ENCODE measurements at regions not wholly inside any gene's neighbourhood (a gene's known extent, or its start where the extent isn't known, plus 50 kb on each side); places are given as distances from the start of the nearest gene placed in this dataset.

DNA sequence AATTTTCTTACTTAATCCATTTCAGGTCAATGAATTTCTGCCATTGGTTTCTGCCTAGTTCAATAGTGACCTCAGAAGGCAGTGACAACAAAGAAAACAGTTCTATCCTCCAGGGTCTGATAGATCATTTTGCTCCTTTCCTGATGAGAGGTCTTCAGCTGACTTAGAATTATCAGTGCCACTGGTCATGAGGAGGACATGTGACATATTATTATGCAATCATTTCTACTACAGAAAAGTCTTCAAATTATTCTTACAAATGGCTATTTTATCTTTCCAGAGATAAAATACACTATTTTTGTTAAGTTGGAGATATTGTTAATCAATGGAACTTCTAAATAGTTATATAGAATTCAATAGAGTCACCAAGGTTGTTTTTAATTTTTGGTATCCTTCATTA is 360.0 kb upstream of the GALNT5 start:
- TF ChIP-seq PATZ1 (CRISPR knock-in tag; IDR thresholded peaks at IDR 0.05; ENCODE audit: borderline replicate concordance) (no peak), PPARA (CRISPR knock-in tag; IDR thresholded peaks at IDR 0.05; ENCODE audit: borderline replicate concordance) (no peak), CREB5 (CRISPR knock-in tag; IDR thresholded peaks at IDR 0.05; ENCODE audit: low read depth) (no peak), ZFP30 (CRISPR knock-in tag; IDR thresholded peaks at IDR 0.05) (no peak), ARNTL (CRISPR knock-in tag; IDR thresholded peaks at IDR 0.05; ENCODE audit: borderline replicate concordance, low read depth) (no peak), SNAI2 (CRISPR knock-in tag; IDR thresholded peaks at IDR 0.05) (no peak), ZNF8 (CRISPR knock-in tag; IDR thresholded peaks at IDR 0.05) (no peak), RARB (CRISPR knock-in tag; IDR thresholded peaks at IDR 0.05) (no peak), ZC3H10 (CRISPR knock-in tag; IDR thresholded peaks at IDR 0.05) (no peak)
